IMR-90 (cell line): ENCODE measurements at regions not wholly inside any gene's neighbourhood (a gene's known extent, or its start where the extent isn't known, plus 50 kb on each side); places are given as distances from the start of the nearest gene placed in this dataset.

Source experiments
- ATAC-seq: fragments of 200-7000 bp; cut with Tn5 transposase; 2 replicates; pipeline ENCODE4 v1.9.1; 2020; ENCODE audit warnings: low read depth, mild to moderate bottlenecking, moderate library complexity
- BruUV-seq: library from RNA; stranded (reverse); fragments of 400-500 nt; replicated peaks from 2 replicates; lab custom pipeline; 2021; lab: Mats Ljungman, UMichigan
- CTCF ChIA-PET: fragments of 300-600 bp; formaldehyde crosslinking; extraction: SDS; loops from one replicate; lab custom pipeline; 2021; ENCODE audit warnings: antibody characterized with exemption; lab: Yijun Ruan, JAX
- POLR2A ChIA-PET: fragments of 300-600 bp; sonication (Branson Sonifier 250); formaldehyde crosslinking; loops from one replicate; lab custom pipeline; 2022; ENCODE audit warnings: antibody characterized with exemption; ENCODE audit not compliant: unreplicated experiment; lab: Charles Lee
- DNase-seq: peaks from one replicate; pipeline ENCODE4 v3.0.0; 2013
- H2AFZ ChIP-seq: replicated peaks from 2 replicates; pipeline ENCODE3; 2013; ENCODE audit warnings: low read length, mild to moderate bottlenecking; ENCODE audit not compliant: poor library complexity
- H2AK5ac ChIP-seq: 2 replicates; pipeline ENCODE4 v1.6.1; 2013; ENCODE audit warnings: low read depth, low read length, inconsistent platforms
- H2AK9ac ChIP-seq: replicated peaks from 2 replicates; pipeline ENCODE3; 2013; ENCODE audit warnings: mild to moderate bottlenecking, low read depth, low read length, moderate library complexity; ENCODE audit not compliant: poor library complexity
- H2BK120ac ChIP-seq: 2 replicates; pipeline ENCODE4 v1.6.1; 2013; ENCODE audit warnings: low read depth, low read length, inconsistent platforms
- H2BK15ac ChIP-seq: 3 replicates; pipeline ENCODE4 v1.6.1; 2013; ENCODE audit warnings: low read depth, low read length, inconsistent platforms
- H2BK20ac ChIP-seq: 2 replicates; pipeline ENCODE4 v1.6.1; 2013; ENCODE audit warnings: low read depth, mild to moderate bottlenecking, inconsistent platforms, low read length, moderate library complexity
- H2BK5ac ChIP-seq: 2 replicates; pipeline ENCODE4 v1.6.1; 2013; ENCODE audit warnings: mild to moderate bottlenecking, low read depth, low read length, inconsistent platforms; ENCODE audit not compliant: poor library complexity, severe bottlenecking
- H3K14ac ChIP-seq: replicated peaks from 2 replicates; pipeline ENCODE4 v1.6.1; 2013; ENCODE audit warnings: low read depth, low read length, inconsistent platforms
- H3K18ac ChIP-seq: 2 replicates; pipeline ENCODE4 v1.6.1; 2013; ENCODE audit warnings: low read depth, low read length, control low read depth
- H3K23ac ChIP-seq: 2 replicates; pipeline ENCODE4 v1.6.1; 2013; ENCODE audit warnings: low read depth, low read length, inconsistent platforms
- H3K27ac ChIP-seq: 2 replicates; pipeline ENCODE4 v1.5.1; 2013; ENCODE audit warnings: mild to moderate bottlenecking, control low read depth, low read length; ENCODE audit not compliant: insufficient read depth
- H3K27me3 ChIP-seq: 2 replicates; pipeline ENCODE4 v1.6.1; 2013; ENCODE audit warnings: low read length; ENCODE audit not compliant: control insufficient read depth, insufficient read depth
- H3K36me3 ChIP-seq: 2 replicates; pipeline ENCODE4 v1.6.1; 2013; ENCODE audit warnings: low read length, mixed read lengths; ENCODE audit not compliant: control insufficient read depth, insufficient read depth
- H3K4ac ChIP-seq: 2 replicates; pipeline ENCODE4 v1.6.1; 2013; ENCODE audit warnings: low read depth, low read length, inconsistent platforms
- H3K4me1 ChIP-seq: 2 replicates; pipeline ENCODE4 v1.6.1; 2013; ENCODE audit warnings: low read length, mixed read lengths; ENCODE audit not compliant: control insufficient read depth, insufficient read depth
- H3K4me2 ChIP-seq: 2 replicates; pipeline ENCODE4 v1.6.1; 2013; ENCODE audit warnings: low read depth, mild to moderate bottlenecking, control low read depth, low read length, moderate library complexity
- H3K4me3 ChIP-seq: 2 replicates; pipeline ENCODE4 v1.5.1; 2013; ENCODE audit warnings: low read depth, mild to moderate bottlenecking, control low read depth, low read length, moderate library complexity; ENCODE audit not compliant: insufficient read depth
- H3K56ac ChIP-seq: 2 replicates; pipeline ENCODE4 v1.6.1; 2013; ENCODE audit warnings: low read length, inconsistent platforms; ENCODE audit not compliant: insufficient read depth; ENCODE audit errors: extremely low read depth
- H3K79me1 ChIP-seq, 2 experiments: 2 replicates each; pipeline ENCODE4 v1.6.1; 2013; ENCODE audit warnings: low read length in 2 of 2, inconsistent platforms in 1 of 2, low read depth in 1 of 2
- H3K9ac ChIP-seq: 2 replicates; pipeline ENCODE4 v1.6.1; 2013; ENCODE audit warnings: low read depth, low read length, control low read depth
- H3K9me1 ChIP-seq: 2 replicates; pipeline ENCODE4 v1.6.1; 2013; ENCODE audit warnings: low read length, inconsistent platforms; ENCODE audit not compliant: insufficient read depth
- H3K9me3 ChIP-seq: 2 replicates; pipeline ENCODE4 v1.6.1; 2013; ENCODE audit warnings: low read length; ENCODE audit not compliant: control insufficient read depth, insufficient read depth
- H4K20me1 ChIP-seq: 2 replicates; pipeline ENCODE4 v1.6.1; 2013; ENCODE audit warnings: low read length, inconsistent platforms; ENCODE audit not compliant: insufficient read depth
- H4K5ac ChIP-seq: 2 replicates; pipeline ENCODE4 v1.6.1; 2013; ENCODE audit warnings: mild to moderate bottlenecking, low read depth, low read length, control low read depth
- H4K8ac ChIP-seq, 2 experiments: 2 replicates each; pipeline ENCODE4 v1.6.1; 2013; ENCODE audit warnings: low read depth in 2 of 2, low read length in 2 of 2, control low read depth in 1 of 2, inconsistent platforms in 1 of 2
- H4K91ac ChIP-seq: 2 replicates; pipeline ENCODE4 v1.6.1; 2013; ENCODE audit warnings: low read depth, low read length, inconsistent platforms; ENCODE audit not compliant: insufficient read depth
- CHD1 ChIP-seq: IDR thresholded peaks from 2 replicates; pipeline ENCODE4 v1.6.1; 2012; ENCODE audit warnings: low read depth, low read length, improper control_type of control experiment
- FOS ChIP-seq: fragments of 150-350 bp; IDR thresholded peaks from 2 replicates; pipeline ENCODE4 v1.6.1; 2016; ENCODE audit warnings: low read depth, low read length
- MAZ ChIP-seq: IDR thresholded peaks from 2 replicates; pipeline ENCODE4 v1.6.1; 2012; ENCODE audit warnings: low read depth, mild to moderate bottlenecking, low read length, improper control_type of control experiment, moderate library complexity, borderline replicate concordance
- POLR2A ChIP-seq: IDR thresholded peaks from 2 replicates; pipeline ENCODE4 v1.6.1; 2012; ENCODE audit warnings: mild to moderate bottlenecking, low read depth, low read length
- WGBS, 2 experiments: methylation state at CpG; one replicate each; pipeline versions ENCODE4 v1.1.5 to v1.1.7; 2013; ENCODE audit warnings: missing lambda C conversion rate in 2 of 2; ENCODE audit not compliant: insufficient read length in 1 of 2; ENCODE audit errors: extremely low coverage in 2 of 2; 5-methylcytosine and 5-hydroxymethylcytosine counted together
- dilution Hi-C: fragments of 300-500 bp; cut with HindIII; formaldehyde crosslinking; loops from one replicate; pipeline ENCODE4 v1.14.3; 2018; ENCODE audit warnings: low sequenced_read_pairs; ENCODE audit not compliant: unreplicated experiment
- in situ Hi-C: fragments of 300-500 bp; cut with MboI; formaldehyde crosslinking; loops from 3 replicates; pipeline ENCODE4 v1.14.3; 2019; ENCODE audit warnings: low sequenced_read_pairs, inconsistent platforms, mixed read lengths
- intact Hi-C: fragments of 100-400 bp; cut with micrococcal nuclease; formaldehyde crosslinking; loops from 2 replicates; pipeline ENCODE4 v1.10.0; 2022

DNA sequence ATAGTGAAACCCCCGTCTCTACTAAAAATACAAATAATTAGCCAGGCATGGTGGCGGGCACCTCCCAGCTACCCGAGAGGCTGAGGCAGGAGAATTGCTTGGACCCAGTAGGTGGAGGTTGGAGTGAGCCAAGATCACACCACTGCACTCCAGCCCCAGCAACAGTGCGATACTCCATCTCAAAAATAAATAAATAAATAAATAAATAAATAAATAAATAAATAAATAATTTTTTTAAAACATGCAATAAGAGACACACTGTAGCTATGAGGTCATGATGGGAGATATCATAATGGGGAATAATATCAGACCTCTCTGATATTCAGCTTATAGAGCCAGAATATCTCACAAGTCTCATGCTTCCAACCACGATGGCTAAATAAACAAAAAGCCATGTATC, 82.3 kb downstream of the CD24 start:
- DNase-seq (no peak), ATAC-seq (no peak)
- H3K23ac ChIP-seq, result no peak overlapping the region
- no peaks in the 10 kb centered on the region for H3K79me1 ChIP-seq
- no peak overlapping the region for H3K18ac ChIP-seq
- no peak for TF ChIP-seq MAZ
- no peak for TF ChIP-seq FOS
- TF ChIP-seq CHD1, result no peak
- TF ChIP-seq POLR2A, result no peak
- BruUV-seq, result no TSS peak
- no peak overlapping the region for H3K56ac ChIP-seq
- H3K4me1 ChIP-seq, result no peaks in the 10 kb centered on the region
- POLR2A ChIA-PET, result no interaction called here
- H3K9ac ChIP-seq, result no peak overlapping the region
- no peak overlapping the region for H2BK120ac ChIP-seq
- no peak overlapping the region for H3K4ac ChIP-seq
- in situ Hi-C loops (no loop called here), dilution Hi-C loops (no loop called here), intact Hi-C loops (no loop called here)
- no peak overlapping the region for H2AK9ac ChIP-seq
- H4K20me1 ChIP-seq, result no peaks in the 10 kb centered on the region
- no peaks in the 10 kb centered on the region for H3K9me1 ChIP-seq
- no peak overlapping the region for H4K91ac ChIP-seq
- no peak overlapping the region for H4K8ac ChIP-seq
- H2BK15ac ChIP-seq, result no peak overlapping the region
- no peak overlapping the region for H2AK5ac ChIP-seq
- H3K27me3 ChIP-seq, result no peaks in the 10 kb centered on the region
- CTCF ChIA-PET, result no interaction called here
- H3K14ac ChIP-seq, result no peak overlapping the region
- H3K27ac ChIP-seq, result no peak overlapping the region
- no peak overlapping the region for H3K4me2 ChIP-seq
- no peak overlapping the region for H2BK5ac ChIP-seq
- H3K4me3 ChIP-seq, result no peak overlapping the region
- no peak overlapping the region for H2BK20ac ChIP-seq
- no peaks in the 10 kb centered on the region for H3K36me3 ChIP-seq
- H3K9me3 ChIP-seq, result no peaks in the 10 kb centered on the region
- no CpG with 5 or more reads among the region's 5 CpGs for WGBS, 2 experiments
- H2AFZ ChIP-seq, result no peak overlapping the region
- H4K5ac ChIP-seq, result no peak overlapping the region
